Gastroesophageal sphincter (tissue), 3 donors: ENCODE measurements at regions not wholly inside any gene's neighbourhood (a gene's known extent, or its start where the extent isn't known, plus 50 kb on each side); places are given as distances from the start of the nearest gene placed in this dataset.

Experiments
- EP300 ChIP-seq: sonication (generic); formaldehyde crosslinking; IDR thresholded peaks from one replicate; pipeline ENCODE4 v1.6.1; 2017; ENCODE audit warnings: antibody characterized with exemption, mild to moderate bottlenecking
- POLR2A ChIP-seq, 2 donors: fragments of 450-650 bp; IDR thresholded peaks; one replicate each; pipeline ENCODE4 v1.6.1; 2017; ENCODE audit warnings: antibody characterized with exemption in 2 of 2, mild to moderate bottlenecking in 2 of 2, moderate library complexity in 1 of 2
- POLR2AphosphoS5 ChIP-seq: sonication (generic); formaldehyde crosslinking; IDR thresholded peaks from one replicate; pipeline ENCODE4 v1.6.1; 2017; ENCODE audit warnings: antibody characterized with exemption
- TF ChIP-seq, protein P1 (sequence below), 4 experiments: fragments of 200-600 bp in 2 of 4; fragments of 450-650 bp in 2 of 4; sonication (generic) in 1 of 4; IDR thresholded peaks; one replicate each; pipeline ENCODE4 v1.5.1; 2017 to 2019; ENCODE audit warnings: antibody characterized with exemption in 4 of 4, mild to moderate bottlenecking in 2 of 4, moderate library complexity in 2 of 4

DNA sequence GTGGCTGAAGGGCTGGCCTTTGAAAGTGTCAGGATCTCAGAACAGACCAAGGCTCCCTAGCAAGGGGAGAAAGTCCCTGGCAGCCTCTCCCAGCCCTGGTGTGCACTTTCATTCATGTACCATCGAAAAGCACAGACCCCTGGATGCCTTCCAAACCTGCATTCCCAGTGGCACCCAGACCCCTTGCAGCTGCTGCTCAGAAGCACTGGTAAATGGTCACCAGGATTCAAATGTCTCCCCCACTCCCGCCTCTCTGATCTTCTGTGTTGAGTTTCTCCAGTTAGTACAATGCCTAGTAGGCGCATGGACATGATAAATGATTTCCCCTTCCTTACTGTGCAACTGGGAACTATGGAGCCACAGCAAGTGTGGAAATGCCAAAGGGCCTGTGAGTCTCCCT is 180.0 kb downstream of the GLI2 start:
- TF ChIP-seq, protein P1, sequence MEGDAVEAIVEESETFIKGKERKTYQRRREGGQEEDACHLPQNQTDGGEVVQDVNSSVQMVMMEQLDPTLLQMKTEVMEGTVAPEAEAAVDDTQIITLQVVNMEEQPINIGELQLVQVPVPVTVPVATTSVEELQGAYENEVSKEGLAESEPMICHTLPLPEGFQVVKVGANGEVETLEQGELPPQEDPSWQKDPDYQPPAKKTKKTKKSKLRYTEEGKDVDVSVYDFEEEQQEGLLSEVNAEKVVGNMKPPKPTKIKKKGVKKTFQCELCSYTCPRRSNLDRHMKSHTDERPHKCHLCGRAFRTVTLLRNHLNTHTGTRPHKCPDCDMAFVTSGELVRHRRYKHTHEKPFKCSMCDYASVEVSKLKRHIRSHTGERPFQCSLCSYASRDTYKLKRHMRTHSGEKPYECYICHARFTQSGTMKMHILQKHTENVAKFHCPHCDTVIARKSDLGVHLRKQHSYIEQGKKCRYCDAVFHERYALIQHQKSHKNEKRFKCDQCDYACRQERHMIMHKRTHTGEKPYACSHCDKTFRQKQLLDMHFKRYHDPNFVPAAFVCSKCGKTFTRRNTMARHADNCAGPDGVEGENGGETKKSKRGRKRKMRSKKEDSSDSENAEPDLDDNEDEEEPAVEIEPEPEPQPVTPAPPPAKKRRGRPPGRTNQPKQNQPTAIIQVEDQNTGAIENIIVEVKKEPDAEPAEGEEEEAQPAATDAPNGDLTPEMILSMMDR (IDR thresholded peaks at IDR 0.05) = no peak
- TF ChIP-seq POLR2A (IDR thresholded peaks at IDR 0.05) (no peak), POLR2AphosphoS5 (no peak), EP300 (no peak)
